GM13976 (cell line): ENCODE measurements at regions not wholly inside any gene's neighbourhood (a gene's known extent, or its start where the extent isn't known, plus 50 kb on each side); places are given as distances from the start of the nearest gene placed in this dataset.
"Not testable (repeated sequence)": the region's sequence is repeated elsewhere in the genome, so short reads cannot be mapped to it uniquely, and the experiment has no call there.

Experiments used
- DNase-seq: peaks from one replicate; pipeline ENCODE4 v3.0.0; 2012; ENCODE audit warnings: low spot score
- CTCF ChIP-seq: IDR thresholded peaks from 2 replicates; pipeline ENCODE4 v1.5.1; 2012; ENCODE audit warnings: borderline replicate concordance, mild to moderate bottlenecking; ENCODE audit not compliant: insufficient read depth; ENCODE audit errors: extremely low read depth, missing control alignments, control extremely low read depth
- in situ Hi-C: fragments of 300-500 bp; cut with MboI; formaldehyde crosslinking; loops from one replicate; pipeline ENCODE4 v1.12.0; 2022; ENCODE audit warnings: low sequenced_read_pairs, mixed read lengths, inconsistent platforms; ENCODE audit not compliant: unreplicated experiment

GRCh38 chr2:430291-431040, 142.6 kb upstream of the ALKAL2 start:
- TF ChIP-seq CTCF, result no peak
- DNase-seq, result no peak
- in situ Hi-C loops, result no loop called here

- no peak for DNase-seq
- in situ Hi-C loops, result no loop called here
- no peak for TF ChIP-seq CTCF
These were observed 141.8 kb upstream of the ALKAL2 start for GRCh38 chr2:429575-430254.

- in situ Hi-C loops, result no loop called here
- DNase-seq, result no peak
- no peak for TF ChIP-seq CTCF
These were observed 141.3 kb upstream of the ALKAL2 start for GRCh38 chr2:429142-429541.

- in situ Hi-C loops, result no loop called here
- TF ChIP-seq CTCF, result no peak
- no peak for DNase-seq
These were observed 140.7 kb upstream of the ALKAL2 start for GRCh38 chr2:428591-428990.

- in situ Hi-C loops, result not testable (repeated sequence)
These were observed 138.8 kb upstream of the ALKAL2 start for GRCh38 chr2:426696-427095.

GRCh38 chr2:425947-426346, 138.1 kb upstream of the ALKAL2 start:
- in situ Hi-C loops, result no loop called here
- DNase-seq, result no peak
- no peak for TF ChIP-seq CTCF

More at GRCh38 chr2:426696-427095, 138.8 kb upstream of the ALKAL2 start:
- DNase-seq, result not testable (repeated sequence)

GRCh38 chr2:425243-425642, 137.4 kb upstream of the ALKAL2 start:
- TF ChIP-seq CTCF, result no peak
- in situ Hi-C loops, result no loop called here
- no peak for DNase-seq
